Peyer's patch (tissue), 4 donors: ENCODE measurements at regions not wholly inside any gene's neighbourhood (a gene's known extent, or its start where the extent isn't known, plus 50 kb on each side); places are given as distances from the start of the nearest gene placed in this dataset.

ENCODE experiments used
- POLR2A ChIP-seq, 2 donors: fragments of 450-650 bp; IDR thresholded peaks; one replicate each; pipeline ENCODE4 v1.5.1; 2017; ENCODE audit warnings: antibody characterized with exemption in 2 of 2, mild to moderate bottlenecking in 2 of 2, moderate library complexity in 2 of 2
- TF ChIP-seq, protein P1 (sequence below), 6 experiments: fragments of 450-650 bp in 4 of 6; fragments of 200-600 bp in 2 of 6; sonication (generic) in 1 of 6; IDR thresholded peaks; one replicate each; pipeline ENCODE4 v1.5.1; 2017 to 2019; ENCODE audit warnings: antibody characterized with exemption in 6 of 6, mild to moderate bottlenecking in 3 of 6, moderate library complexity in 1 of 6

DNA sequence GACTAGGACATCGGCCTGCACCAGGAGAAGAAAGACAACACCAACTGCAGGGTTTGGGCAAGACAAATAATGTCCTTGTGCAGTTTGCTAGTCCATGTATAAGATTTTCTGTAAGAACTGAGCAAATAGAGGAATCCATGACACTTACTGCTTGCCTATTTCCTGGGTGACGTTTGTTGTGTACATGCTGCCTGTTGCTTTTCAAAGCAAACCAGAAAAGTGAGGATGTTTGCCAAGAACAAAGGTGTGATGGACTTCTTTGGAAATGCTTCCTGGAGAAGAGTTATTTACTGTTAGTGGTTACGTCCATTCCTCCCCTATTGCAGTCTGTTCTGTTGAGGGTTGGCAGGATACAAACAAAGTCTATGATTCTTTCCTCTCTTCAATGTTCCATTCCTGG is 126.5 kb downstream of the CASP12 start:
- TF ChIP-seq, protein P1, sequence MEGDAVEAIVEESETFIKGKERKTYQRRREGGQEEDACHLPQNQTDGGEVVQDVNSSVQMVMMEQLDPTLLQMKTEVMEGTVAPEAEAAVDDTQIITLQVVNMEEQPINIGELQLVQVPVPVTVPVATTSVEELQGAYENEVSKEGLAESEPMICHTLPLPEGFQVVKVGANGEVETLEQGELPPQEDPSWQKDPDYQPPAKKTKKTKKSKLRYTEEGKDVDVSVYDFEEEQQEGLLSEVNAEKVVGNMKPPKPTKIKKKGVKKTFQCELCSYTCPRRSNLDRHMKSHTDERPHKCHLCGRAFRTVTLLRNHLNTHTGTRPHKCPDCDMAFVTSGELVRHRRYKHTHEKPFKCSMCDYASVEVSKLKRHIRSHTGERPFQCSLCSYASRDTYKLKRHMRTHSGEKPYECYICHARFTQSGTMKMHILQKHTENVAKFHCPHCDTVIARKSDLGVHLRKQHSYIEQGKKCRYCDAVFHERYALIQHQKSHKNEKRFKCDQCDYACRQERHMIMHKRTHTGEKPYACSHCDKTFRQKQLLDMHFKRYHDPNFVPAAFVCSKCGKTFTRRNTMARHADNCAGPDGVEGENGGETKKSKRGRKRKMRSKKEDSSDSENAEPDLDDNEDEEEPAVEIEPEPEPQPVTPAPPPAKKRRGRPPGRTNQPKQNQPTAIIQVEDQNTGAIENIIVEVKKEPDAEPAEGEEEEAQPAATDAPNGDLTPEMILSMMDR (IDR thresholded peaks at IDR 0.05): no peak
- no peak for TF ChIP-seq POLR2A (IDR thresholded peaks at IDR 0.05)
